ENCODE measurements at regions not wholly inside any gene's neighbourhood (a gene's known extent, or its start where the extent isn't known, plus 50 kb on each side); places are given as distances from the start of the nearest gene placed in this dataset.

- TF ChIP-seq CTCF (IDR thresholded peaks at IDR 0.05; ENCODE audit: low read depth, low read length, poor library complexity, severe bottlenecking) (no peak), EZH2phosphoT487 (IDR thresholded peaks at IDR 0.05; ENCODE audit: borderline replicate concordance, low read length) (no peak)
Measured at GRCh38 chr6:74602206-74602605, 603.6 kb downstream of the COL12A1 start.
